Panc1 (cell line): ENCODE measurements at regions not wholly inside any gene's neighbourhood (a gene's known extent, or its start where the extent isn't known, plus 50 kb on each side); places are given as distances from the start of the nearest gene placed in this dataset.

Experiments used
- ATAC-seq: fragments of 200-7000 bp; cut with Tn5 transposase; 2 replicates; pipeline ENCODE4 v1.9.1; 2020; ENCODE audit warnings: mild to moderate bottlenecking, moderate library complexity
- BruUV-seq: library from RNA; stranded (reverse); fragments of 400-500 nt; replicated peaks from 2 replicates; lab custom pipeline; 2021; lab: Mats Ljungman, UMichigan
- CTCF ChIA-PET: fragments of 300-600 bp; sonication (Branson Sonifier 250); formaldehyde crosslinking; loops from one replicate; lab custom pipeline; 2022; ENCODE audit warnings: antibody characterized with exemption; lab: Charles Lee
- POLR2A ChIA-PET: fragments of 300-600 bp; sonication (Branson Sonifier 250); formaldehyde crosslinking; loops from one replicate; lab custom pipeline; 2022; ENCODE audit warnings: antibody characterized with exemption; lab: Charles Lee
- DNase-seq: peaks from one replicate; pipeline ENCODE4 v3.0.0-alpha.2; 2010; ENCODE audit warnings: low read depth, low spot score
- H3K27ac ChIP-seq: 2 replicates; pipeline ENCODE4 v1.5.1; 2011; ENCODE audit warnings: mild to moderate bottlenecking, low read length, inconsistent platforms
- H3K27me3 ChIP-seq: fragments of 200-500 bp; sonication (Bioruptor generic); 2 replicates; pipeline ENCODE4 v1.6.0; 2014; ENCODE audit warnings: low read length, inconsistent platforms; ENCODE audit not compliant: control insufficient read depth, insufficient read depth
- H3K36me3 ChIP-seq: fragments of 200-500 bp; sonication (Bioruptor generic); 2 replicates; pipeline ENCODE4 v1.5.1; 2014; ENCODE audit warnings: inconsistent platforms, mild to moderate bottlenecking, low read length, moderate library complexity; ENCODE audit not compliant: control insufficient read depth, insufficient read depth
- H3K4me1 ChIP-seq: 2 replicates; pipeline ENCODE4 v1.5.1; 2011; ENCODE audit warnings: inconsistent platforms, mild to moderate bottlenecking, low read length, moderate library complexity; ENCODE audit not compliant: control insufficient read depth, insufficient read depth
- H3K4me3 ChIP-seq, 2 experiments: 2 replicates each; pipeline ENCODE4 v1.5.1; 2011 to 2012; ENCODE audit warnings: low read depth in 2 of 2, low read length in 2 of 2, mild to moderate bottlenecking in 2 of 2, inconsistent platforms in 1 of 2, moderate library complexity in 1 of 2
- H3K9me3 ChIP-seq: fragments of 200-500 bp; sonication (Bioruptor generic); 2 replicates; pipeline ENCODE4 v1.5.1; 2014; ENCODE audit warnings: low read depth, mild to moderate bottlenecking, inconsistent platforms, low read length, moderate library complexity; ENCODE audit not compliant: control insufficient read depth, insufficient read depth
- POLR2AphosphoS5 ChIP-seq: IDR thresholded peaks from 2 replicates; pipeline ENCODE4 v1.6.1; 2012; ENCODE audit warnings: mild to moderate bottlenecking, low read depth, low read length, moderate library complexity
- SIN3A ChIP-seq: IDR thresholded peaks from 2 replicates; pipeline ENCODE4 v1.6.1; 2012; ENCODE audit warnings: low read depth, mild to moderate bottlenecking, low read length, moderate library complexity, borderline replicate concordance; ENCODE audit not compliant: insufficient read depth
- TCF7L2 ChIP-seq: IDR thresholded peaks from 2 replicates; pipeline ENCODE4 v1.6.1; 2011; ENCODE audit warnings: mild to moderate bottlenecking, low read depth, low read length, inconsistent platforms
- in situ Hi-C: cut with HindIII; loops from 2 replicates; pipeline ENCODE4 v1.10.0; 2016; ENCODE audit warnings: low sequenced_read_pairs, low pct_unique_long_range_greater_than_20kb
- intact Hi-C: fragments of 100-400 bp; cut with micrococcal nuclease; formaldehyde crosslinking; loops from one replicate; pipeline ENCODE4 v1.10.0; 2022; ENCODE audit not compliant: unreplicated experiment
- TF ChIP-seq, protein P1 (sequence below), 2 experiments: IDR thresholded peaks; 2 replicates each; pipeline ENCODE4 v1.6.1; 2011 to 2012; ENCODE audit warnings: low read depth in 2 of 2, control low read depth in 1 of 2, low read length in 1 of 2, mild to moderate bottlenecking in 1 of 2, moderate library complexity in 1 of 2; ENCODE audit not compliant: insufficient read depth in 1 of 2
- TF ChIP-seq, protein P2 (sequence below): fragments of 450-650 bp; IDR thresholded peaks from 2 replicates; pipeline ENCODE4 v1.5.1; 2017; ENCODE audit warnings: mild to moderate bottlenecking

DNA sequence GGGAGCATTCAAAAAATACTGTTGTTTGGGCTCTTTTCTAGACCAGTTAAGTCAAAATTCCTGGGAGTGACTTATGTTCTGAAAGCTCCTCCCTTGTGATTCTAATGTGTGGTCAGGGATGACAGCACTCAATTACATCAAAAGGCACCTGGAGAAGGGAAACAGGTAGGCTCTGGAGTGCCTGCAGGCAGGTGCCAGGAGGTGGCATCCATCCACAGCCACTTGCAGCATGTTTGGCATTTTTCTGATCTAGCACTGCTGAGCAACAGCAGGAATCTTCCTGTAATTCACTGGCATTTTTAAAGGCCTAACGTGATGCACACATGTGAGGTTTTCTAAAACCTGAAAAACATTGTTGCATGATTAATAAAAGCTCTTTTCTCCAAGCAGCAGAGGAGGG lies 94.6 kb downstream of the CCNA1 start:
- POLR2A ChIA-PET: no interaction called here
- DNase-seq (no peak), ATAC-seq (no peak)
- intact Hi-C loops: no loop called here
- H3K27ac ChIP-seq: no peak overlapping the region
- H3K4me3 ChIP-seq: no peak overlapping the region
- no peaks in the 10 kb centered on the region for H3K27me3 ChIP-seq
- no peaks in the 10 kb centered on the region for H3K9me3 ChIP-seq
- in situ Hi-C loops: no loop called here
- no peaks in the 10 kb centered on the region for H3K4me1 ChIP-seq
- no TSS peak for BruUV-seq
- TF ChIP-seq POLR2AphosphoS5: no peak
- TF ChIP-seq, protein P1, sequence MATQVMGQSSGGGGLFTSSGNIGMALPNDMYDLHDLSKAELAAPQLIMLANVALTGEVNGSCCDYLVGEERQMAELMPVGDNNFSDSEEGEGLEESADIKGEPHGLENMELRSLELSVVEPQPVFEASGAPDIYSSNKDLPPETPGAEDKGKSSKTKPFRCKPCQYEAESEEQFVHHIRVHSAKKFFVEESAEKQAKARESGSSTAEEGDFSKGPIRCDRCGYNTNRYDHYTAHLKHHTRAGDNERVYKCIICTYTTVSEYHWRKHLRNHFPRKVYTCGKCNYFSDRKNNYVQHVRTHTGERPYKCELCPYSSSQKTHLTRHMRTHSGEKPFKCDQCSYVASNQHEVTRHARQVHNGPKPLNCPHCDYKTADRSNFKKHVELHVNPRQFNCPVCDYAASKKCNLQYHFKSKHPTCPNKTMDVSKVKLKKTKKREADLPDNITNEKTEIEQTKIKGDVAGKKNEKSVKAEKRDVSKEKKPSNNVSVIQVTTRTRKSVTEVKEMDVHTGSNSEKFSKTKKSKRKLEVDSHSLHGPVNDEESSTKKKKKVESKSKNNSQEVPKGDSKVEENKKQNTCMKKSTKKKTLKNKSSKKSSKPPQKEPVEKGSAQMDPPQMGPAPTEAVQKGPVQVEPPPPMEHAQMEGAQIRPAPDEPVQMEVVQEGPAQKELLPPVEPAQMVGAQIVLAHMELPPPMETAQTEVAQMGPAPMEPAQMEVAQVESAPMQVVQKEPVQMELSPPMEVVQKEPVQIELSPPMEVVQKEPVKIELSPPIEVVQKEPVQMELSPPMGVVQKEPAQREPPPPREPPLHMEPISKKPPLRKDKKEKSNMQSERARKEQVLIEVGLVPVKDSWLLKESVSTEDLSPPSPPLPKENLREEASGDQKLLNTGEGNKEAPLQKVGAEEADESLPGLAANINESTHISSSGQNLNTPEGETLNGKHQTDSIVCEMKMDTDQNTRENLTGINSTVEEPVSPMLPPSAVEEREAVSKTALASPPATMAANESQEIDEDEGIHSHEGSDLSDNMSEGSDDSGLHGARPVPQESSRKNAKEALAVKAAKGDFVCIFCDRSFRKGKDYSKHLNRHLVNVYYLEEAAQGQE (IDR thresholded peaks at IDR 0.05; ENCODE audit: insufficient read depth in 1 of 2, low read depth in 2 of 2, low read length in 1 of 2): no peak
- TF ChIP-seq, protein P2, sequence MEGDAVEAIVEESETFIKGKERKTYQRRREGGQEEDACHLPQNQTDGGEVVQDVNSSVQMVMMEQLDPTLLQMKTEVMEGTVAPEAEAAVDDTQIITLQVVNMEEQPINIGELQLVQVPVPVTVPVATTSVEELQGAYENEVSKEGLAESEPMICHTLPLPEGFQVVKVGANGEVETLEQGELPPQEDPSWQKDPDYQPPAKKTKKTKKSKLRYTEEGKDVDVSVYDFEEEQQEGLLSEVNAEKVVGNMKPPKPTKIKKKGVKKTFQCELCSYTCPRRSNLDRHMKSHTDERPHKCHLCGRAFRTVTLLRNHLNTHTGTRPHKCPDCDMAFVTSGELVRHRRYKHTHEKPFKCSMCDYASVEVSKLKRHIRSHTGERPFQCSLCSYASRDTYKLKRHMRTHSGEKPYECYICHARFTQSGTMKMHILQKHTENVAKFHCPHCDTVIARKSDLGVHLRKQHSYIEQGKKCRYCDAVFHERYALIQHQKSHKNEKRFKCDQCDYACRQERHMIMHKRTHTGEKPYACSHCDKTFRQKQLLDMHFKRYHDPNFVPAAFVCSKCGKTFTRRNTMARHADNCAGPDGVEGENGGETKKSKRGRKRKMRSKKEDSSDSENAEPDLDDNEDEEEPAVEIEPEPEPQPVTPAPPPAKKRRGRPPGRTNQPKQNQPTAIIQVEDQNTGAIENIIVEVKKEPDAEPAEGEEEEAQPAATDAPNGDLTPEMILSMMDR: no peak
- no peak for TF ChIP-seq TCF7L2
- TF ChIP-seq SIN3A: no peak
- CTCF ChIA-PET: no interaction called here
- H3K36me3 ChIP-seq: no peaks in the 10 kb centered on the region

DNA sequence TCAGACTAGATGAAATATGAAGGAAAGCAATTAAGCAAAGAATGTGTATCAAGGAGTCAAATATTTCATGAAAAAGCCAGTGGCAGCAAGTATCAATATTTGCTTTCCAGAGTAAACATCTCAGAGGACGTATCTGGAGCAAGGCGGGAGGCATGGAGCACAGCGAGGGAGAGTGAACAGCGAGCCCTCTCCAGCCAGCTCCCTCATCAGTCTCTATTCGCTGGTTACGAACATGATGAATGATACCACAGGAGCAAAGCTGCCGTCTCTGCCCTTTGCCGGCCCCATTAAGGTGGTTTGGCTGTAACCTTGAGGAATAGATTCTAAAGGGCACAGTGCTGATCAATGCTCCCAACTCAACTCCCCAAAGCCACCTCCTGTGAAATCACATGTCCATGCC lies 95.8 kb downstream of the CCNA1 start:
- DNase-seq (no peak), ATAC-seq (no peak)
- intact Hi-C loops: no loop called here
- H3K9me3 ChIP-seq: no peaks in the 10 kb centered on the region
- in situ Hi-C loops: no loop called here
- BruUV-seq: no TSS peak
- ChIA-PET CTCF (no interaction called here), POLR2A (no interaction called here)
- no peaks in the 10 kb centered on the region for H3K27me3 ChIP-seq
- no peaks in the 10 kb centered on the region for H3K4me1 ChIP-seq
- no peak overlapping the region for H3K4me3 ChIP-seq
- TF ChIP-seq, protein P2: no peak
- TF ChIP-seq, protein P1 (IDR thresholded peaks at IDR 0.05; ENCODE audit: insufficient read depth in 1 of 2, low read depth in 2 of 2, low read length in 1 of 2): no peak
- TF ChIP-seq POLR2AphosphoS5 (no peak), TCF7L2 (no peak), SIN3A (no peak)
- H3K27ac ChIP-seq: no peak overlapping the region
- H3K36me3 ChIP-seq: no peaks in the 10 kb centered on the region
